Fibroblast of lung (primary cell): ENCODE measurements at regions not wholly inside any gene's neighbourhood (a gene's known extent, or its start where the extent isn't known, plus 50 kb on each side); places are given as distances from the start of the nearest gene placed in this dataset.

Experiments used
- DNase-seq, 2 donors: peaks; one replicate each; pipeline versions ENCODE4 v3.0.0 to v3.0.0-alpha.2; 2010; ENCODE audit warnings: low read depth in 2 of 2
- H2AFZ ChIP-seq: 2 replicates; pipeline ENCODE4 v1.5.1; 2012; ENCODE audit warnings: low read length, control low read depth, inconsistent platforms
- H3K27ac ChIP-seq: 2 replicates; pipeline ENCODE4 v1.5.1; 2011; ENCODE audit warnings: low read length, control low read depth; ENCODE audit not compliant: insufficient read depth
- H3K27me3 ChIP-seq: 2 replicates; pipeline ENCODE4 v1.5.1; 2011; ENCODE audit warnings: mild to moderate bottlenecking, low read length; ENCODE audit not compliant: control insufficient read depth, insufficient read depth
- H3K36me3 ChIP-seq: 2 replicates; pipeline ENCODE4 v1.5.1; 2011; ENCODE audit warnings: low read length; ENCODE audit not compliant: control insufficient read depth, insufficient read depth
- H3K4me1 ChIP-seq: 2 replicates; pipeline ENCODE4 v1.5.1; 2011; ENCODE audit warnings: low read length; ENCODE audit not compliant: control insufficient read depth, insufficient read depth; ENCODE audit errors: extremely low read depth
- H3K4me2 ChIP-seq: 2 replicates; pipeline ENCODE4 v1.5.1; 2011; ENCODE audit warnings: low read length, control low read depth; ENCODE audit not compliant: insufficient read depth; ENCODE audit errors: extremely low read depth
- H3K4me3 ChIP-seq, 4 experiments: fragments of 200-600 bp in 1 of 4; sonication (generic) in 1 of 4; replicated peaks in 1 of 4; 2 replicates each; pipeline ENCODE4 v1.5.1; 2011 to 2016; ENCODE audit warnings: low read length in 4 of 4, low read depth in 3 of 4, mild to moderate bottlenecking in 3 of 4, control low read depth in 2 of 4, inconsistent platforms in 1 of 4, mixed read lengths in 1 of 4; ENCODE audit not compliant: insufficient read depth in 1 of 4; ENCODE audit errors: control extremely low read depth in 1 of 4
- H3K79me2 ChIP-seq: 2 replicates; pipeline ENCODE4 v1.5.1; 2012; ENCODE audit warnings: mild to moderate bottlenecking, low read length, inconsistent platforms; ENCODE audit not compliant: control insufficient read depth, insufficient read depth
- H3K9ac ChIP-seq: 2 replicates; pipeline ENCODE4 v1.5.1; 2011; ENCODE audit warnings: mild to moderate bottlenecking, low read length, control low read depth; ENCODE audit not compliant: insufficient read depth
- H3K9me3 ChIP-seq: 2 replicates; pipeline ENCODE4 v1.5.1; 2012; ENCODE audit warnings: low read depth, low read length; ENCODE audit not compliant: control insufficient read depth, insufficient read depth
- H4K20me1 ChIP-seq: 2 replicates; pipeline ENCODE4 v1.5.1; 2011; ENCODE audit warnings: low read length; ENCODE audit not compliant: control insufficient read depth, insufficient read depth; ENCODE audit errors: extremely low read depth
- CTCF ChIP-seq, 2 donors: IDR thresholded peaks in 1 of 2; conservative IDR thresholded peaks in 1 of 2; 1 replicate in 1 of 2; 2 replicates in 1 of 2; pipeline ENCODE4 v1.5.1; 2011 to 2012; ENCODE audit warnings: low read length in 2 of 2, control low read depth in 1 of 2, inconsistent platforms in 1 of 2, low read depth in 1 of 2, mild to moderate bottlenecking in 1 of 2
- EZH2 ChIP-seq: IDR thresholded peaks from 2 replicates; pipeline ENCODE4 v1.5.1; 2012; ENCODE audit warnings: low read length, control low read depth, mild to moderate bottlenecking; ENCODE audit errors: missing control alignments

- H3K36me3 ChIP-seq, result no peaks in the 10 kb centered on the region
- no peaks in the 10 kb centered on the region for H3K79me2 ChIP-seq
- no peaks in the 10 kb centered on the region for H3K9me3 ChIP-seq
- H4K20me1 ChIP-seq, result no peaks in the 10 kb centered on the region
- H3K9ac ChIP-seq, result no peak overlapping the region
- H2AFZ ChIP-seq, result no peak overlapping the region
- TF ChIP-seq EZH2 (no peak), CTCF (conservative IDR thresholded peaks at IDR 0.05 in 1 of 2, IDR thresholded peaks at IDR 0.05 in 1 of 2; ENCODE audit: low read depth in 1 of 2, low read length in 2 of 2) (no peak)
- H3K4me1 ChIP-seq, result no peaks in the 10 kb centered on the region
- no peak for DNase-seq
- no peak overlapping the region for H3K27ac ChIP-seq
- no peaks in the 10 kb centered on the region for H3K27me3 ChIP-seq
- H3K4me2 ChIP-seq, result no peak overlapping the region
- no peak overlapping the region for H3K4me3 ChIP-seq
Observed at GRCh38 chr14:97446087-97446486, 648.9 kb downstream of the VRK1 start.

GRCh38 chr14:97452314-97452713 is 655.1 kb downstream of the VRK1 start:
- no peaks in the 10 kb centered on the region for H3K27me3 ChIP-seq
- no peaks in the 10 kb centered on the region for H3K79me2 ChIP-seq
- no peaks in the 10 kb centered on the region for H3K4me1 ChIP-seq
- no peaks in the 10 kb centered on the region for H3K9me3 ChIP-seq
- TF ChIP-seq CTCF (conservative IDR thresholded peaks at IDR 0.05 in 1 of 2, IDR thresholded peaks at IDR 0.05 in 1 of 2; ENCODE audit: low read depth in 1 of 2, low read length in 2 of 2) (no peak), EZH2 (no peak)
- H3K9ac ChIP-seq, result no peak overlapping the region
- no peaks in the 10 kb centered on the region for H4K20me1 ChIP-seq
- no peak overlapping the region for H2AFZ ChIP-seq
- H3K36me3 ChIP-seq, result no peaks in the 10 kb centered on the region
- no peak overlapping the region for H3K4me3 ChIP-seq
- DNase-seq, result no peak
- no peak overlapping the region for H3K4me2 ChIP-seq
- H3K27ac ChIP-seq, result no peak overlapping the region

- TF ChIP-seq EZH2 (no peak), CTCF (conservative IDR thresholded peaks at IDR 0.05 in 1 of 2, IDR thresholded peaks at IDR 0.05 in 1 of 2; ENCODE audit: low read depth in 1 of 2, low read length in 2 of 2) (no peak)
- no peak overlapping the region for H3K27ac ChIP-seq
- H3K27me3 ChIP-seq, result no peaks in the 10 kb centered on the region
- H4K20me1 ChIP-seq, result no peaks in the 10 kb centered on the region
- no peaks in the 10 kb centered on the region for H3K4me1 ChIP-seq
- DNase-seq, result no peak
- no peak overlapping the region for H3K4me2 ChIP-seq
- H3K79me2 ChIP-seq, result no peaks in the 10 kb centered on the region
- H2AFZ ChIP-seq, result no peak overlapping the region
- no peak overlapping the region for H3K9ac ChIP-seq
- H3K4me3 ChIP-seq, result no peak overlapping the region
- no peaks in the 10 kb centered on the region for H3K36me3 ChIP-seq
- no peaks in the 10 kb centered on the region for H3K9me3 ChIP-seq
Observed at GRCh38 chr14:97453991-97454390, 656.8 kb downstream of the VRK1 start.
